HPDE6-E6E7 (cell line): ENCODE measurements at regions not wholly inside any gene's neighbourhood (a gene's known extent, or its start where the extent isn't known, plus 50 kb on each side); places are given as distances from the start of the nearest gene placed in this dataset.

Experiments
- DNase-seq: peaks from one replicate; pipeline ENCODE4 v3.0.0; 2011; ENCODE audit warnings: missing footprints; ENCODE audit errors: extremely low spot score

GRCh38 chr10:58140691-58141347 lies 126.9 kb downstream of the IPMK start:
- DNase-seq = no peak

- no peak for DNase-seq
These were observed 127.6 kb downstream of the IPMK start for GRCh38 chr10:58140054-58140453.

GRCh38 chr10:58137813-58138212 lies 129.9 kb downstream of the IPMK start:
- DNase-seq = no peak

GRCh38 chr10:58115218-58116050 lies 152.3 kb downstream of the IPMK start:
- DNase-seq = no peak

GRCh38 chr10:58109731-58110130 lies 158.0 kb downstream of the IPMK start:
- DNase-seq = no peak

GRCh38 chr10:58107506-58107905 lies 160.2 kb downstream of the IPMK start:
- DNase-seq = peak; percentile 74

GRCh38 chr10:58106211-58107035 lies 161.3 kb downstream of the IPMK start:
- DNase-seq = no peak

GRCh38 chr10:58104351-58104751 lies 163.3 kb downstream of the IPMK start:
- no peak for DNase-seq

- no peak for DNase-seq
These were observed 164.8 kb downstream of the IPMK start for GRCh38 chr10:58102897-58103296.

GRCh38 chr10:58101682-58102081 lies 166.0 kb downstream of the IPMK start:
- DNase-seq = no peak

- DNase-seq = no peak
These were observed 172.5 kb downstream of the IPMK start for GRCh38 chr10:58094985-58095718.

- no peak for DNase-seq
These were observed 175.8 kb downstream of the IPMK start for GRCh38 chr10:58091886-58092285.

- no peak for DNase-seq
These were observed 178.0 kb downstream of the IPMK start for GRCh38 chr10:58089739-58090138.

- peak; percentile 32 for DNase-seq
These were observed 179.8 kb downstream of the IPMK start for GRCh38 chr10:58087896-58088295.

- DNase-seq = no peak
These were observed 180.9 kb downstream of the IPMK start for GRCh38 chr10:58086763-58087150.

GRCh38 chr10:58086144-58086762 lies 181.4 kb downstream of the IPMK start:
- DNase-seq = no peak

GRCh38 chr10:58082248-58082647 lies 185.4 kb downstream of the IPMK start:
- no peak for DNase-seq

GRCh38 chr10:58081353-58081752 lies 186.3 kb downstream of the IPMK start:
- DNase-seq = no peak

- DNase-seq = no peak
These were observed 188.2 kb downstream of the IPMK start for GRCh38 chr10:58079461-58079860.

- no peak for DNase-seq
These were observed 195.1 kb downstream of the IPMK start for GRCh38 chr10:58072634-58073033.

GRCh38 chr10:58070956-58071355 lies 196.7 kb downstream of the IPMK start:
- no peak for DNase-seq
